ENCODE measurements at regions not wholly inside any gene's neighbourhood (a gene's known extent, or its start where the extent isn't known, plus 50 kb on each side); places are given as distances from the start of the nearest gene placed in this dataset.

- no peaks in the 10 kb centered on the region for H3K79me2 ChIP-seq (ENCODE audit: insufficient read depth)
- H3K9me3 ChIP-seq (ENCODE audit: low read depth): no peaks in the 10 kb centered on the region
- H3F3A ChIP-seq (ENCODE audit: insufficient read depth): no peaks in the 10 kb centered on the region
- no peaks in the 10 kb centered on the region for H3K36me3 ChIP-seq (ENCODE audit: low read depth)
- no peak overlapping the region for H2AFZ ChIP-seq
- H3K27ac ChIP-seq: no peak overlapping the region
- H3K9me2 ChIP-seq (ENCODE audit: insufficient read depth): no peaks in the 10 kb centered on the region
- no peak overlapping the region for H3K9ac ChIP-seq
- no peaks in the 10 kb centered on the region for H4K20me1 ChIP-seq (ENCODE audit: insufficient read depth)
- in situ Hi-C loops (cut with MboI): no loop called here
- no peak overlapping the region for H3K4me2 ChIP-seq (ENCODE audit: unreplicated experiment)
- no peak overlapping the region for H3K4me3 ChIP-seq
- DNase-seq: no peak
- H3K27me3 ChIP-seq (replicated peaks; ENCODE audit: insufficient read depth): no peaks in the 10 kb centered on the region
- H3K4me1 ChIP-seq (ENCODE audit: insufficient read depth): no peaks in the 10 kb centered on the region
- TF ChIP-seq EZH2 (IDR thresholded peaks at IDR 0.05; ENCODE audit: insufficient read depth, poor library complexity, severe bottlenecking) (no peak), EZH2phosphoT487 (IDR thresholded peaks at IDR 0.05; ENCODE audit: insufficient read depth, low read depth) (no peak)
These were observed 503.6 kb upstream of the LRRN3 start for GRCh38 chr7:110587294-110587693.

- H3K9me3 ChIP-seq (ENCODE audit: low read depth): no peaks in the 10 kb centered on the region
- no peak overlapping the region for H3K27ac ChIP-seq
- H3K4me1 ChIP-seq (ENCODE audit: insufficient read depth): no peaks in the 10 kb centered on the region
- no peak for DNase-seq
- H3K9ac ChIP-seq: no peak overlapping the region
- WGBS, 2 experiments (ENCODE audit: low coverage in 1 of 2, low lambda C conversion rate in 2 of 2, missing lambda C conversion rate in 2 of 2): 29 to 37% methylated on average over 5 of the region's 5 CpGs
- H4K20me1 ChIP-seq (ENCODE audit: insufficient read depth): no peaks in the 10 kb centered on the region
- no peaks in the 10 kb centered on the region for H3K27me3 ChIP-seq (replicated peaks; ENCODE audit: insufficient read depth)
- H3F3A ChIP-seq (ENCODE audit: insufficient read depth): no peaks in the 10 kb centered on the region
- in situ Hi-C loops (cut with MboI): no loop called here
- H3K4me2 ChIP-seq (ENCODE audit: unreplicated experiment): no peak overlapping the region
- no peak overlapping the region for H3K4me3 ChIP-seq
- H2AFZ ChIP-seq: no peak overlapping the region
- H3K36me3 ChIP-seq (ENCODE audit: low read depth): no peaks in the 10 kb centered on the region
- TF ChIP-seq EZH2phosphoT487 (IDR thresholded peaks at IDR 0.05; ENCODE audit: insufficient read depth, low read depth) (no peak), EZH2 (IDR thresholded peaks at IDR 0.05; ENCODE audit: insufficient read depth, poor library complexity, severe bottlenecking) (no peak)
- H3K79me2 ChIP-seq (ENCODE audit: insufficient read depth): no peaks in the 10 kb centered on the region
- H3K9me2 ChIP-seq (ENCODE audit: insufficient read depth): no peaks in the 10 kb centered on the region
These were observed 500.5 kb upstream of the LRRN3 start for GRCh38 chr7:110590415-110590814.

- TF ChIP-seq EZH2phosphoT487 (IDR thresholded peaks at IDR 0.05; ENCODE audit: insufficient read depth, low read depth) (no peak), EZH2 (IDR thresholded peaks at IDR 0.05; ENCODE audit: insufficient read depth, poor library complexity, severe bottlenecking) (no peak)
- no peak overlapping the region; the same call in 1 of the 2 replicates for H2AFZ ChIP-seq
- no peaks in the 10 kb centered on the region for H3K9me3 ChIP-seq (ENCODE audit: low read depth)
- H3F3A ChIP-seq (ENCODE audit: insufficient read depth): no peaks in the 10 kb centered on the region
- H3K9ac ChIP-seq: no peak overlapping the region
- no peaks in the 10 kb centered on the region for H3K9me2 ChIP-seq (ENCODE audit: insufficient read depth)
- no peak overlapping the region for H3K4me2 ChIP-seq (ENCODE audit: unreplicated experiment)
- no peaks in the 10 kb centered on the region for H3K36me3 ChIP-seq (ENCODE audit: low read depth)
- H3K4me3 ChIP-seq: no peak overlapping the region
- H3K27me3 ChIP-seq (replicated peaks; ENCODE audit: insufficient read depth): no peaks in the 10 kb centered on the region
- no peaks in the 10 kb centered on the region for H3K79me2 ChIP-seq (ENCODE audit: insufficient read depth)
- in situ Hi-C loops (cut with MboI): no loop called here
- DNase-seq: peak; percentile 4
- no peaks in the 10 kb centered on the region for H4K20me1 ChIP-seq (ENCODE audit: insufficient read depth)
- H3K27ac ChIP-seq: no peak overlapping the region
- H3K4me1 ChIP-seq (ENCODE audit: insufficient read depth): no peaks in the 10 kb centered on the region
- WGBS, 2 experiments (ENCODE audit: low coverage in 1 of 2, low lambda C conversion rate in 2 of 2, missing lambda C conversion rate in 2 of 2): 25% methylated on average over 4 of the region's 4 CpGs
These were observed 499.6 kb upstream of the LRRN3 start for GRCh38 chr7:110591341-110591740.

GRCh38 chr7:110592557-110592956, 498.4 kb upstream of the LRRN3 start:
- no peak overlapping the region for H3K27ac ChIP-seq

GRCh38 chr7:110593355-110593754, 497.6 kb upstream of the LRRN3 start:
- Histone ChIP-seq H4K20me1 (ENCODE audit: insufficient read depth) (no peaks in the 10 kb centered on the region), H3K4me1 (ENCODE audit: insufficient read depth) (no peaks in the 10 kb centered on the region), H2AFZ (no peak overlapping the region), H3K9ac (no peak overlapping the region), H3K27me3 (replicated peaks; ENCODE audit: insufficient read depth) (no peaks in the 10 kb centered on the region), H3K4me3 (no peak overlapping the region), H3K36me3 (ENCODE audit: low read depth) (no peaks in the 10 kb centered on the region), H3K9me3 (ENCODE audit: low read depth) (no peaks in the 10 kb centered on the region), H3K4me2 (ENCODE audit: unreplicated experiment) (no peak overlapping the region), H3K27ac (no peak overlapping the region), H3K79me2 (ENCODE audit: insufficient read depth) (no peaks in the 10 kb centered on the region), H3F3A (ENCODE audit: insufficient read depth) (no peaks in the 10 kb centered on the region), H3K9me2 (ENCODE audit: insufficient read depth) (no peaks in the 10 kb centered on the region)
- TF ChIP-seq EZH2phosphoT487 (IDR thresholded peaks at IDR 0.05; ENCODE audit: insufficient read depth, low read depth) (no peak), EZH2 (IDR thresholded peaks at IDR 0.05; ENCODE audit: insufficient read depth, poor library complexity, severe bottlenecking) (no peak)
- 40 to 43% methylated on average over 1 of the region's 1 CpG for WGBS, 2 experiments (ENCODE audit: low coverage in 1 of 2, low lambda C conversion rate in 2 of 2, missing lambda C conversion rate in 2 of 2)
- DNase-seq: no peak
- in situ Hi-C loops (cut with MboI): no loop called here

More at GRCh38 chr7:110592557-110592956, 498.4 kb upstream of the LRRN3 start:
- Histone ChIP-seq H3K9me3 (ENCODE audit: low read depth) (no peaks in the 10 kb centered on the region), H3K9ac (no peak overlapping the region), H3K4me3 (no peak overlapping the region), H3F3A (ENCODE audit: insufficient read depth) (no peaks in the 10 kb centered on the region), H4K20me1 (ENCODE audit: insufficient read depth) (no peaks in the 10 kb centered on the region), H3K9me2 (ENCODE audit: insufficient read depth) (no peaks in the 10 kb centered on the region), H3K36me3 (ENCODE audit: low read depth) (no peaks in the 10 kb centered on the region), H3K79me2 (ENCODE audit: insufficient read depth) (no peaks in the 10 kb centered on the region), H3K27me3 (replicated peaks; ENCODE audit: insufficient read depth) (no peaks in the 10 kb centered on the region), H3K4me1 (ENCODE audit: insufficient read depth) (no peaks in the 10 kb centered on the region), H2AFZ (no peak overlapping the region), H3K4me2 (ENCODE audit: unreplicated experiment) (no peak overlapping the region)
- TF ChIP-seq EZH2 (IDR thresholded peaks at IDR 0.05; ENCODE audit: insufficient read depth, poor library complexity, severe bottlenecking): no peak
- no peak for TF ChIP-seq EZH2phosphoT487 (IDR thresholded peaks at IDR 0.05; ENCODE audit: insufficient read depth, low read depth)
- no peak for DNase-seq
- in situ Hi-C loops (cut with MboI): no loop called here
- 17 to 30% methylated on average over 1 of the region's 1 CpG for WGBS, 2 experiments (ENCODE audit: low coverage in 1 of 2, low lambda C conversion rate in 2 of 2, missing lambda C conversion rate in 2 of 2)
